ENCODE measurements at regions not wholly inside any gene's neighbourhood (a gene's known extent, or its start where the extent isn't known, plus 50 kb on each side); places are given as distances from the start of the nearest gene placed in this dataset.

- TF ChIP-seq CTCF (IDR thresholded peaks at IDR 0.05) (no peak), ZFX (IDR thresholded peaks at IDR 0.05; ENCODE audit: borderline replicate concordance) (no peak)
Observed at GRCh38 chr6:137409266-137409777, 84.9 kb downstream of the OLIG3 start.
